ENCODE measurements at regions not wholly inside any gene's neighbourhood (a gene's known extent, or its start where the extent isn't known, plus 50 kb on each side); places are given as distances from the start of the nearest gene placed in this dataset.

DNA sequence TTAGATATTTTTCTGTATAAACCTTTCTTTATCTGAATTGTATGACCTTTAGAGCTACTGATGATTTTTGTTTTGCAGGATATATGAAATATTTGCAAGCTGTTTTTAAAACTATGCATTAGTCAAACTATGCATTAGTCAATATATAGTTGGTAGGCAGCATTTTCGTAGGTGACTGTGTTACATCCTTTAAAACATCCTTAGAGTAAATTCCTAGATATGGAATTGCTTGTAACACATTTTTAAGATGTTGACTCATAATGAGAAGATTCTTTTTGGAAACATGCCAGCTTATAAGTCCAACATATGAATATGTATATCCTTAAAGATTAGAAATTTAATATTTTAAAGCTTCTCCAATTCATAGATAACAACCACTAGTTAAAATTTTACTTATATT is 1768.5 kb downstream of the PCDH7 start:
- Mint-ChIP-seq H3K27me3 (ENCODE audit: insufficient read depth) (no peaks in the 10 kb centered on the region), H3K36me3 (ENCODE audit: low read depth) (no peaks in the 10 kb centered on the region), H3K27ac (no peak overlapping the region), H3K4me1 (ENCODE audit: low read depth) (no peaks in the 10 kb centered on the region), H3K9me3 (peaks cover 26% of the 10 kb centered on the region), H3K4me3 (no peak overlapping the region)
- no peak for DNase-seq
- TF ChIP-seq CTCF (IDR thresholded peaks at IDR 0.05): no peak

DNA sequence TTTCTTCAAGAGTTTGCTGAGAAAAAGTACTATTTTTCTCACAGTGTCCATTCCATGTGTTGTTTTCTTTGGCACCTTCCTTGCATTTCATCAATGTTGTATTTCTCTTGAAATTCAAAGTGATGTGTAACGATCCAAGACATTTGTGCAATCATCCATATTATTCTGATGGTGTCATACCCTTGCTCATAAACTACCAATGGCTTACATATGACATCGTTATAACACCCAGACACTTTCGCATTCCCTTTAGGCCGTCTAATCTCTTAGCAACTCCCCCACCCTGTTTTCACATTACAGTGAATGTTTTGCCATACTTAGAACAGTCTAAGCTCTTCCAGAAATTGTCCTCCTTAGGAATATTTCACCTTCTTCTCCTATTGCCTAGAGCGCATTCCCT is 1779.0 kb downstream of the PCDH7 start:
- Mint-ChIP-seq H3K36me3 (ENCODE audit: low read depth) (no peaks in the 10 kb centered on the region), H3K4me3 (no peak overlapping the region), H3K4me1 (ENCODE audit: low read depth) (no peaks in the 10 kb centered on the region), H3K27ac (no peak overlapping the region), H3K27me3 (ENCODE audit: insufficient read depth) (0 out of 2 replicates have a peak, but pooled peaks cover 1% of the 10 kb centered on the region), H3K9me3 (peaks cover 4% of the 10 kb centered on the region)
- no peak for DNase-seq
- no peak for TF ChIP-seq CTCF (IDR thresholded peaks at IDR 0.05)

- TF ChIP-seq CTCF (IDR thresholded peaks at IDR 0.05): no peak
- Mint-ChIP-seq H3K27ac (no peak overlapping the region), H3K4me1 (ENCODE audit: low read depth) (no peaks in the 10 kb centered on the region), H3K27me3 (ENCODE audit: insufficient read depth) (0 out of 2 replicates have a peak, but pooled peaks cover 1% of the 10 kb centered on the region), H3K4me3 (no peak overlapping the region), H3K9me3 (peaks cover 25% of the 10 kb centered on the region), H3K36me3 (ENCODE audit: low read depth) (no peaks in the 10 kb centered on the region)
- no peak for DNase-seq
Observed at GRCh38 chr4:32503241-32503640, 1783.1 kb downstream of the PCDH7 start.

DNA sequence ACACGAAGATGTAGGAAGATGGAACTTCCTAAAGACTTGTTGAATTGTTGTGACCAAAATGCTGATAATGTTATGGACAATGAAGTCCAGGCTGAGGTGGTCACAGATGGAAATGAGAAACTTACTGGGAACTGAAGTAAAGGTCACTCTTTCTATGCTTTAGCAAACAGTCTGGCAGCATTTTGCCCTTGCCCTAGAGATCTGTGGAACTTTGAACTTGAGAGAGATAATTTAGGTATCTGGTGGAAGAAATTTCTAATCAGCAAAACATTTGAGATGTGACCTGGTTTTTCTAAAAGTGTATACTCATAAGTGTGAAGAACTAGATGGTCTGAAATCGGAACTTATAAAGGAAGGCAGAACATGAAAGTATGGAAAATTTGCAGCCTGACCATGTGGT is 1785.9 kb downstream of the PCDH7 start:
- peaks cover 20% of the 10 kb centered on the region for H3K9me3 Mint-ChIP-seq
- H3K36me3 Mint-ChIP-seq (ENCODE audit: low read depth): no peaks in the 10 kb centered on the region
- no peak for TF ChIP-seq CTCF (IDR thresholded peaks at IDR 0.05)
- H3K4me1 Mint-ChIP-seq (ENCODE audit: low read depth): no peaks in the 10 kb centered on the region
- no peak for DNase-seq
- no peak overlapping the region for H3K27ac Mint-ChIP-seq
- H3K27me3 Mint-ChIP-seq (ENCODE audit: insufficient read depth): no peaks in the 10 kb centered on the region
- H3K4me3 Mint-ChIP-seq: no peak overlapping the region

DNA sequence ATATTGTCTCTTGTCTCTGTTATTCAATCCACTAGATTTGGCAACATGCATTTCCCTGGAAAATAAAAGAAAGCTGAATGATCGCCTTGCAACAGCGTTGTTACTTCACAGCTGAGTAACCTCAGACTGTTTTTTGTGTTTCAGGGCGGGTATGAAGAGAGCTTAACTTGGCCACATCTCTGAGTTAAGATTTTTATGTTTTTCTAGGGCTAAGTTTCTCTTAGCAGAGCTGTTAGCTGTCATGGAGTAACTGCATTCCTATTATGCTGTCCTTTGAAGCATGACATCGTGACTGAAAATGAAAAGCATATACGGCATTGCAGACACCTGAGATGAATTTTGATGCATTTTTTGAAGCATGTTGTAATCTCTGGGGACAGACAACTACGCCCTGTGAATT is 1798.9 kb downstream of the PCDH7 start:
- no peaks in the 10 kb centered on the region for H3K36me3 Mint-ChIP-seq (ENCODE audit: low read depth)
- no peak overlapping the region for H3K27ac Mint-ChIP-seq
- no peaks in the 10 kb centered on the region for H3K4me1 Mint-ChIP-seq (ENCODE audit: low read depth)
- H3K4me3 Mint-ChIP-seq: no peak overlapping the region
- no peaks in the 10 kb centered on the region for H3K27me3 Mint-ChIP-seq (ENCODE audit: insufficient read depth)
- DNase-seq: no peak
- TF ChIP-seq CTCF (IDR thresholded peaks at IDR 0.05): no peak
- peaks cover 13% of the 10 kb centered on the region for H3K9me3 Mint-ChIP-seq

DNA sequence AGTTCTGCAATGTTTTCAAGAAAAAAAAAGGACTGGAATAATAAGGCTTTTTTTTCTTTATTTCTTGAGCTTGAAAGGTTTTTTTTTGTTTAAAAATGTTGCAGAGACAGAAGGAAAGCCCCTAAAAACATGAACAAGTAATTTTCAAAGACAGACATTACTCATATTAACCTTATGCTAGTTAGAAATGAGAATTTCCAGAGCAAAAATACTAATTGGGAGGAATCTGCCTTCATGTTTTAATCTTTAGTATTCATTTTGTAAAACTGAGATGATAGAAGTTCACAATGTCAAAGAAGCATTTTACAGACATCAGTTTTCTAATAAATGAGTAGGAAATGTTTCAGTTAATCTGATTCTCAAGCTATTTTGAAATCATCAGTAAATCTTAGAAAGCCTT is 1805.3 kb downstream of the PCDH7 start:
- no peaks in the 10 kb centered on the region for H3K36me3 Mint-ChIP-seq (ENCODE audit: low read depth)
- H3K27ac Mint-ChIP-seq: no peak overlapping the region
- no peak for DNase-seq
- TF ChIP-seq CTCF (IDR thresholded peaks at IDR 0.05): no peak
- H3K9me3 Mint-ChIP-seq: peaks cover 9% of the 10 kb centered on the region
- H3K4me1 Mint-ChIP-seq (ENCODE audit: low read depth): no peaks in the 10 kb centered on the region
- no peak overlapping the region for H3K4me3 Mint-ChIP-seq
- H3K27me3 Mint-ChIP-seq (ENCODE audit: insufficient read depth): no peaks in the 10 kb centered on the region

Measured in HFFc6 (cell line).